ENCODE measurements at regions not wholly inside any gene's neighbourhood (a gene's known extent, or its start where the extent isn't known, plus 50 kb on each side); places are given as distances from the start of the nearest gene placed in this dataset.

DNA sequence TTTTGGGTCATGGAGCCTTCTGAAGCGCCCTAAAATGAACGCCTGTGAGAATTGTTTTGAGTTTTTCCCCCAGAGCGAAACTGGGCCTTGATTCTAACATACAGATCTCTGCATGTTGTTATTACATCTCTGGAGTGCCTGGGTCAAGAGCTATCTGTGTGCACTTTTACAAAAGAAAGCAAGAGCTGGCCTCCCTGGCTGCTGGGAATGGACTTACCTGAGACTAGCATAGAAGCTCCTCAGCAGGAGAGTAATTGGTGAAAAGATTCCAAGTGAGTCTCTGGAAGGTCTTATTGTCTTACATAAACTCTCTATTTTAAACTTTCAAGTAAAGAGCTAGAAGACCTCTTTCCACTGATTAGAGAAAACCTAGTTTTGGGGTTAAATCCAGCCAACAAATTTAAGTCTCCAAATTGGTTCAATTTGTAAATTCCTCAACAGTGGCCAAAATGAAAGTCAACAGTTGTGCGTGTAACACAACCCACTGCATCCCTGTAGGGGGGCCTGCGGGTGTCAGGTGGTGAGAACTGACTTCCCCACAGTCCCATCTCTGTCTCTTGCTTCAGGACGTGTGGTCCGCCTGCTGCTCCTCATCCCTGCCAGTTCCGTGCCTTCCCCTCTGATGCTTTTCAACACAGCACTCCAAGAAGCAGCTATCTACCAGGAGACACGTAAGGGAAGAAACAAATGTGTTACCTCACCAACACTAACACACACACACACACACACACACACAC is 206.1 kb downstream of the SH3BP4 start:
- Mint-ChIP-seq H3K9me3 (peaks cover 6% of the 10 kb centered on the region), H3K27ac (no peak overlapping the region), H3K36me3 (ENCODE audit: low read depth) (no peaks in the 10 kb centered on the region), H3K4me3 (no peak overlapping the region), H3K27me3 (ENCODE audit: low read depth) (peaks cover 8% of the 10 kb centered on the region), H3K4me1 (peaks cover 5% of the 10 kb centered on the region)
- TF ChIP-seq, protein P1, sequence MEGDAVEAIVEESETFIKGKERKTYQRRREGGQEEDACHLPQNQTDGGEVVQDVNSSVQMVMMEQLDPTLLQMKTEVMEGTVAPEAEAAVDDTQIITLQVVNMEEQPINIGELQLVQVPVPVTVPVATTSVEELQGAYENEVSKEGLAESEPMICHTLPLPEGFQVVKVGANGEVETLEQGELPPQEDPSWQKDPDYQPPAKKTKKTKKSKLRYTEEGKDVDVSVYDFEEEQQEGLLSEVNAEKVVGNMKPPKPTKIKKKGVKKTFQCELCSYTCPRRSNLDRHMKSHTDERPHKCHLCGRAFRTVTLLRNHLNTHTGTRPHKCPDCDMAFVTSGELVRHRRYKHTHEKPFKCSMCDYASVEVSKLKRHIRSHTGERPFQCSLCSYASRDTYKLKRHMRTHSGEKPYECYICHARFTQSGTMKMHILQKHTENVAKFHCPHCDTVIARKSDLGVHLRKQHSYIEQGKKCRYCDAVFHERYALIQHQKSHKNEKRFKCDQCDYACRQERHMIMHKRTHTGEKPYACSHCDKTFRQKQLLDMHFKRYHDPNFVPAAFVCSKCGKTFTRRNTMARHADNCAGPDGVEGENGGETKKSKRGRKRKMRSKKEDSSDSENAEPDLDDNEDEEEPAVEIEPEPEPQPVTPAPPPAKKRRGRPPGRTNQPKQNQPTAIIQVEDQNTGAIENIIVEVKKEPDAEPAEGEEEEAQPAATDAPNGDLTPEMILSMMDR (IDR thresholded peaks at IDR 0.05; ENCODE audit: unreplicated experiment in 3 of 3), result no peak

DNA sequence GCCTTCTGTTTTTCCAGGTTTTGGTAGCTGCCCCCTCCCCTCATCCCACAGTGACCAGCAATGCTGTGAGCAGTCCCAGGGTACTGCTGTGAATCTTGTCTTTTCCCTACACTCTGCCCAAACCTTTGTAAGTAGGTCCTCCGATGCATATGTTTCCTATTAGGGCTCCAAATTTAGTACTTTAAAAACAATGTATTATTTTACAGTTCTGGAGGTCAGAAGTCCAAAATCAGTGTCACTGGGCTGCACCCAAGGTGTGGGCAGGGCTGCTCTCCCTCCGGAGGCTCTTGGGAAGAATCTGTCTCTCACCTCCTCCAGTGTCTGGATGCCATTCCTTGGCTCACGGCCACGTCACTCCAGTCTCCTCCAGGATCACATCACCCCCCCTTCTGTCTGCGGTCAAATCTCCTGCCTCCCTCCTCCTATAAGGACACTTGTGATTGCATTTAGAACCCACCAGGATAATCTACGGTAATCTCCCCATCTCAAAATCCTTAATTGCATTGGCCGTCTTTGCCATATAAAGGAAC is 208.5 kb downstream of the SH3BP4 start:
- Mint-ChIP-seq H3K27me3 (ENCODE audit: low read depth) (peaks cover 7% of the 10 kb centered on the region), H3K4me3 (no peak overlapping the region), H3K27ac (no peak overlapping the region), H3K9me3 (peaks cover 6% of the 10 kb centered on the region), H3K36me3 (ENCODE audit: low read depth) (no peaks in the 10 kb centered on the region), H3K4me1 (peaks cover 5% of the 10 kb centered on the region)
- TF ChIP-seq, protein P1 (IDR thresholded peaks at IDR 0.05; ENCODE audit: unreplicated experiment in 3 of 3), result no peak

DNA sequence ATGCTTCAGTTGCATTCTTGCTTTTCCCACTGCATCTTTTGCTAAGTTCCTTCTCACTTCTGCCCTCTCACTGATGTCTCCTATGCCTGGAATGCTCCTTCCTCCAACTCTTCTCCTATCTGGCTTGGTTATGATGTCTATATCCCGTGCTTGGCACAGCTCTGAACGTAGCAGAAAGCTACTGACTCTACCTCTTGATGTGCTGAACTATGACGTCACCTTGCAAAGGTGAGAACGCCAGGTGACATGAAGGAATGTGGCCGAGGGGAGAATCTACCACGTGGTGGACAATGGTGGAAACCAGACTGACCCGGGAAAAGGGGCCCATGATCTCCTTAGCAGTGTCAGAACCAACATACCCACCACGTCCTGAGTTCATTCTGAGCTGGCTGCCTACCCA is 209.7 kb downstream of the SH3BP4 start:
- Mint-ChIP-seq H3K36me3 (ENCODE audit: low read depth) (no peaks in the 10 kb centered on the region), H3K4me3 (no peak overlapping the region), H3K27ac (no peak overlapping the region), H3K27me3 (ENCODE audit: low read depth) (peaks cover 7% of the 10 kb centered on the region), H3K4me1 (peaks cover 5% of the 10 kb centered on the region), H3K9me3 (peaks cover 6% of the 10 kb centered on the region)
- TF ChIP-seq, protein P1 (IDR thresholded peaks at IDR 0.05; ENCODE audit: unreplicated experiment in 3 of 3), result no peak

DNA sequence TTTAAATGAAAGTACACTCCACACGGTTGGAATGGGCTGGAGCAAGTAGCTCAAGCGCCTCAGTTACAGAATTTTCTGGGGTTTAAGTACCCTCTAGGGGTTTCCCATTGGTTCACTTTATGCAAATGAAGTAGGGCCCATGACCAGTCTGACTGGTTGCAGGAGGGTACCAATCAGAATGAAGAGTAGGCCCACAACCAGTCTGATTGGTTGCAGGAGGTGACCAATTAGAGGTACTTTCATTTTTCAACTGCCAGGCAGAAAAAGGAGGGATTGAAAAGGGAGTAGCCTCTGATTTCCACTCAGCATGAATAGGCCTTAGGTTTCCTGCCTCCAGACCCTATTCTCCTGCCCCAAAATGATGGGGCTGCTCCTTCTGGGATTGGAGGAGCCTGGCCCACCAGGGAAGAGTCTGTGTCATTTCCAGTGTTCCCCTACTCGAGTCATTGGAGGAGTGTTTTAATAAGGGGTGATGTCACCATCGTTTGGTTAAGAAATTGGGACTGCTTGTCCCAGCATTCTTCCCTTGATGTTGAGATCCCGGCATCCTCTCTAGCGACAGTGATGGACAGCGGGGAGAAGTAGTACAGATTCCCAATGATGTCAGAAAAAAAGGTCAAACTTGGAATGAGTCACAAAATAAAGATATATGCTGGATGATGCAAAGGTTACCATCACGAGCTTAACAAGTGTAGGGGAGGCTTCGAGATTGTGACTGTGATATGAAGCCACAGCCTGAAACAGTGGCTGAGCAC is 210.4 kb downstream of the SH3BP4 start:
- Mint-ChIP-seq H3K27me3 (ENCODE audit: low read depth) (peaks cover 12% of the 10 kb centered on the region), H3K27ac (no peak overlapping the region), H3K36me3 (ENCODE audit: low read depth) (no peaks in the 10 kb centered on the region), H3K9me3 (peaks cover 6% of the 10 kb centered on the region), H3K4me3 (no peak overlapping the region), H3K4me1 (peaks cover 5% of the 10 kb centered on the region)
- TF ChIP-seq, protein P1 (IDR thresholded peaks at IDR 0.05; ENCODE audit: unreplicated experiment in 3 of 3), result no peak

DNA sequence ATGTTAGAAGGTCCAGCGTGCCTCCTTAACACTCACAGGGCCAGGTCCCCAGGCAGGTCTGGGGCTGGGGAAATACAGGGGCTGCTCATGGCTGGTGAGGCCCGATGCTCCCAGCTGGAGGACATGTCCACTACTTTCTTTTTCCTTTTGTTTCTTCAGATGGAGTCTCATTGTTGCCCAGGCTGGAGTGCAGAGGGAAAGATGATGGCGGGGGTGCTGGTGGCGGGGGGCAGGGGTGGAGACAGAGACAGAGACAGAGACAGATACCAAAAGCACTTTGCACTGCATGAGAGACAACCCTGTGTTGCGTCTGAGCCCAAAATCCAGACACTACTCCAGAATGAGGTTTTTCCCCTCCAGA is 211.0 kb downstream of the SH3BP4 start:
- H3K9me3 Mint-ChIP-seq, result peaks cover 6% of the 10 kb centered on the region
- H3K4me1 Mint-ChIP-seq, result peaks cover 5% of the 10 kb centered on the region
- H3K27ac Mint-ChIP-seq, result no peak overlapping the region
- H3K4me3 Mint-ChIP-seq, result no peak overlapping the region
- no peaks in the 10 kb centered on the region for H3K36me3 Mint-ChIP-seq (ENCODE audit: low read depth)
- TF ChIP-seq, protein P1 (IDR thresholded peaks at IDR 0.05; ENCODE audit: unreplicated experiment in 3 of 3), result no peak
- H3K27me3 Mint-ChIP-seq (ENCODE audit: low read depth), result peaks cover 12% of the 10 kb centered on the region

Measured in nephron (organoid).